Stimulated activated CD8-positive, alpha-beta memory T cell treated with anti-CD3 and anti-CD28 coated beads, Interleukin-7, amount 100 ng/mL, for 4 hours (primary cell): ENCODE measurements at regions not wholly inside any gene's neighbourhood (a gene's known extent, or its start where the extent isn't known, plus 50 kb on each side); places are given as distances from the start of the nearest gene placed in this dataset.
A peak's percentile ranks its signal among the peaks of the same experiment; 100 is the strongest.

ENCODE experiments used
- DNase-seq, 2 donors: peaks; one replicate each; pipeline ENCODE4 v3.0.0-alpha.2; 2020; ENCODE audit warnings: low read depth in 2 of 2

DNA sequence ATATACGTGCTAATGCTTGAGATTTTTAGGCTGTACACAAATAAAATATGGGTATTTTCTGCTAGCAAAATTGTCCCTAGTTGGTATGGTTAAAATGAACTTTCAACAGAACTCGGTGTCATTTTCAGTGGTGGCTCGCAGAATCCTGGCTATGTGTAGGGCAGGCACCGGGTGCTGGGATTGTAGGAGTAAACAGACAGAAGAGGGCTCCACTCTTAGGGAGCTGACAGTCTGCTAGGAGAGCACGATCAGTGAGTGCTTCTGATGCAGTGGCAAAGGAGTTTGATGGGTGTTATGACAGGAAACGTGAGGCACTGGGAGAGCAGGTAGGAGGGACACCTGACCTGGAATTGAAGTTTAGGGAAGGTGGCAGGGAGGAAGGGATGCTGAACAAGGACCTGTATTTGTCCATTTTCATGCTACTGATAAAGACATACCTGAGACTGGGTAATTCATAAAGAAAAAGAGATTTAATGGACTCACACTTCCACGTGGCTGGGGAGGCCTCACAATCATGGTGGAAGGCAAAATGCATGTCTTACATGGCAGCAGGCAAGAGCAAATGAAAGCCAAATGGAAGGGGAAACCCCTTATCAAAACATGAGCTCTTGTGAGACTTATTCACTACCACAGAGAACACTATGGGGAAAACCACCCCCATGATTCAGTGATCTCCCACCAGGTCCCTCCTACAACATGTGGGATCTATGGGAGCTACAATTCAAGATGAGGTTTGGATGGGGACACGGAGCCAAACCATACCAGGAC lies 105.4 kb upstream of the LCLAT1 start:
- no peak for DNase-seq

DNA sequence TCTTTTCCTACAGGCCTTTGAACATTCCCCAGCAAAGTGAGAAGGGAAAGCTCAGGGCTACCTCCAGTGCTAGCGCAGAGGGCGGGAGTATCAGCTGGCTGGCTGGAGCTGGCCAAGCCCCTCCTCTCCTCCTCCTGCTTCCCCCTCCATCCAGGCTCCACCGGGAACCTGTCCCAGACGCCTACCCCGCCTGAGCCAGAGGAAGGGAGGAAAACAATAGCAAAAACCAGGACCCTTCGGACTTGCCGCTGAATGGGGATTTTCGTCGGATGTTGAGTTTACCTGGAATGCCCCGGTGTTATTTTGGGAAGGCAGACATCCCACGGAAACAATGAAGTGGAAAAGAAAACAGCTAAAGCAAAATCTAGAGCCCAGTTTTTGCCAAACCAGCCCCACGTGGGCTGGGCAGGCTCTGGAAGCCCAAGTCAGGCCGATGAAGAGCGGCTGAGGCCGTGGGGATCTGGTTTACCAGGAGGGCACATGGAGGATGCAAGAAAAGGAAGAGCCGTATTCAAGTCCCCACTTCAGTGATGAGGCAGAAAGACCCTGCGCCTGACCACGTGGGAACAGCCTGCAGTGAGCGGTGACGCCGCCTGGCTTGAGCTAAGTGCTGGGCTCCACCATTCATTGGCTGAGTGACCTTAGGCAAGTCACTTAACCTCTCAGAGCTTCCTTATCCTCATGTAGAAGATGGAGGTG lies 100.4 kb upstream of the LCLAT1 start:
- DNase-seq, result no peak

DNA sequence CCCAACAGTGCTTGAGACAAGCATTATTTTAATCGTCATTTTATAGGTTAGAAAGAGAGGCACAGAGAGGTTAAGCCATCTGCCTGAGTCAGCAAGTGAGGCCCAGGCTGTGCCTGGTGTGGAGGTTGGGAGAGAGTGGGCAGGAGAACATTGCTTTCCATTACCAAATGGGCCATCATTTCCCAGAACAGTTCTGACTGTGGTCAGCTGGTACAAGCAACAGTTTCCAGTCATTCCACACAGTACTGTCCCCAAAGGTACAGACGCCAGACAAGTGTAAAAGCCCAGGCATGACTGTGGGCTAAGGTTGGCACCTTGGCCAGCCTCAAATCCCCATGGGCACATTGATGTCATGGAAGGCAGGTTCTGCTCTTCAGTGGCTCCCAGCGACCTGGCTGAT lies 98.2 kb upstream of the LCLAT1 start:
- DNase-seq, result no peak

DNA sequence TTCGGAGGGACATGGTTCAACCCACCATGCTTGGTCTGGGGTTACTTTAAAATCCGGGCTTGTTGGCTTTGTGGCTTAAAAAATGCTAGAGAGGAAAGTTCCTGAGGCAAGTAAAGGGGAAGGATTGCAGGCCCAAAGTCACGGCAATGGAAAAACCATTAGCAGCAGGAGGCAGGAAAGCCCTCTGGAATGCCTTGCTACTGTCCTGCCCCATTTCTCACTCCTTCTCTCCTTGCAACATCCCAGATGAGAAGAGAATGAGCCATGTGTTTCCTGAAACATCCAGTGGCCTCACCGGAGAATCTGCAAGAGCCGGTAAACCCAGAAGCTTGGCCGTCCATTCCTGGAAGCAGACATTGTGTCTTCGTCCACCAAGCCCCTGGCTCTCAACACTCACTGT lies 97.4 kb upstream of the LCLAT1 start:
- DNase-seq, result no peak

DNA sequence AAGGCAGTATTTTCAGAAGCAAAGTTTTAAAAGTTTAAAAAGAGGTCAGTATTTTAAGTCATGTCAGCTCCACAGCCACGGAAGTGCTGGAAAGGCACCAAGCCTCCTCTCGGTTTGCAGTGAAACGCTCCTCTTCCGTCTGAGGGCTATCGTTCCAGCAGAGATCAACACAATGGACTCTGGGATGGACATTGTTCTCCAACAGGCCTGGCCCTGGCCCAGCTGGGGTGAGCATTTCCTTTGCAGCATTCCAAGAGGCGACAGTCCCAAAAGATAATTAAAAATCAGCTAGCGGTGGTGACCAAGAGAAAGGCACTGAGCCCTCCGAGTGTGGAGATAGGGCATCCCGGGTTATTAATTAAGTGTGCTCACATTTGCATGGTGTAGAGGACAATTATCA lies 95.9 kb upstream of the LCLAT1 start:
- no peak for DNase-seq

DNA sequence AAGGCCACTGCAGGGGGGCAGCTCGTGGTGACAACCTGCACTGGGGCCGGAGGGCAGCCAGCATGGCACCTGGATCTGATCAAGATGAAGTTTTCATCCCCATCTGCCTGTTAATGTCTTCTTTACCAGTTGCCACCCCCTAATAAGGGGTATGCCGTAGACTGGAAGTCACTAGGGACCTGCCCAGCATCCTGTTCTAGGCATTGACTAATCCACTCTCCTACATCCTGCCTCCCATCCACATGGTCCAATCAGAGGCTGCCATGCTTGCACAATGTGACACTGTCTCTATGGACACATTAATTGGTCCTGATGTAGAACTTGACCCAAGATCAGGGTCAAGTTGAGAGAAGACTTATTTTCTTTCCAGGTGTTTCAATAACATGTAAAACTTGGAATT lies 95.1 kb upstream of the LCLAT1 start:
- no peak for DNase-seq

DNA sequence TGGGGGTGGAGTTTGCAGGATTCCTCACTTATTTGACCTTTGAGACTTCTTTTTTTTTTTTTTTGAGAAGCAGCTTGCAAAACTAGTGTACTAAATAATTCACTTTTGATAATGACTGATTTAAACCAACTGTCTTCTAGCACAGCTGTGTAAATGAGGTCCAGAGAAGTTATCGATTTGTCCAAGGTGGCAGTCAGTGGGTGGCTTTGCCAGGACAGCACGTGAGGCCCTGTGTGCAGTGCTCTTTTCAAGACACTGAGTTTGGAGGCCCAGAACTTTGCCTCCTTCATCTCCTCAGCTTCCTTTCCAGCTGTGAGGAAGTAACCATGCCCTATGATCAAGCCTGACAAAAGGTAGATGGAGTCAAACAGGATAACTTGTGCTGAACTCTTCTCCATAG lies 92.9 kb upstream of the LCLAT1 start:
- no peak for DNase-seq

DNA sequence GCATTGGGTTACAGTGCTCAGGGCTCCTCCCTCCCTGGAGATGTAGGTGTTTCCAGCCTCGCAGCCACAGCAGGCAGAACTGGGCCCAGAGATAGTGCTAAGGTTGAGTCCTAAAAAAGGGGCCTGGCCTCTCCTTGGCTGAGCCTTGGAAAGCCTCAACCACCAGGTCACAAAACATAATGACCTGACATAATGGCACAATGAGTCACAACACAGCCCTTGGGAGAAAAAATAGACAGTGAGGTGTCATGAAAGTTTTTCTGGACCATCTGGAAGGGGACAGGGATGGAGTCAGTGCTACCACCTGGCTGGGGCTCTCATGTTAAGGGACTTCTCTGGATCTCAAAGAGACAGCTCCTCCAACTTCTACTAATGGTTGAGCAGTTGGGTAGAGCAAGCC lies 92.4 kb upstream of the LCLAT1 start:
- DNase-seq, result no peak

DNA sequence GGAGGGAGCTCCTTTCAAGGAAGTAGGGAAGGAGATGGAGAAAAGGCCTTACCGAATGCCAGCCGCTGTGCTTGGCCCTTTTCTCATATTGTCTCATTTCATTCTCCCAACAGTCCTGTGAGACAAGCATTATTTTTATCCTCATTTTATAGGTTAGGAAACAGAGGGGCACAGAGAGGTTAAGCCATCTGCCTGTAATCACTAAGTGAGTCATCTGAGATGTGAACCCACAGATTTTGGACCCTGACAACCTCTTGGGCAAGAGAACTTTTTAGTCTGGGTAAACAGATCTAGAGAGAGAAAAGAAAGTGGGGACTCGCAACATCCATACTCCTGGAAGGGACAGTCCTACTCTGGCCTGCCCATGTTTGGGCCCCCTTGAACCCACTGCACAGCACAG lies 91.7 kb upstream of the LCLAT1 start:
- DNase-seq, result no peak

DNA sequence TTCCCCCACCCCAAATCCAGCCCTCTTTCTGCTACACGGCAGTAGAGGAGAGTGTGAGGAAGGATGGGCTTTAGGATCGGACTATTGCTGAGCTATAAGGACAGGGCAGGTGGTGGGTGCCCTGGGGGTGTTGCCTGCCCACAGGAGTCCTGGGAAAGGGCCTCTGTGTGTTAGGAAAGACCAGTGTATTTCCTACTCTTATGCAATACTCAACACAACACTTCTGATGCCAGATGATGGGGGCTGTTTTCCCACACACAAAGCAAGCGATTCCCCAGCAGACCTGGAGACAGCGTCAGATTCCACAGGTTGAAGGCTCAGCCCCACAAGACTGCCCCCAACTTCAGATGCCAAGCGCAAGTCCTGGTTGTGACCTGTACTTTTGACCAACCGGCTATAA lies 91.0 kb upstream of the LCLAT1 start:
- no peak for DNase-seq

DNA sequence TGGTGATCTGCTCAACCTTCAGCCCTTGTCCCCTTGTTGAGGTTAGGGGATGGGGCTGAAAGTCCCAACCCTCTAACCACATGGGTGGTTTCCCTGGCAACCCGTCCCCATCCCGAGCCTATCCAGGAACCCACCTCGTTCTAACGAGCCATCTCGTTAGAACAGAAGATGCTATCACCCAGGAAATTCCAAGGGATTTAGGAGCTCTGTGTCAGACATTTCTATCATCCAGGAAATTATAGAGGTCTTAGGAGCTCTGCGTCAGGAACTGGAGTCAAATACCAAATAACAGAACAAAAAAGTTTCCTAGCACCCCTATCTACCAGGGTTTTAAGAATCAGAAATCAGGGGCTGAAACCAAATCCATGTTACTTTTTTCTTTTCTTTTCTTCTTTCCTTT lies 90.3 kb upstream of the LCLAT1 start:
- no peak for DNase-seq

DNA sequence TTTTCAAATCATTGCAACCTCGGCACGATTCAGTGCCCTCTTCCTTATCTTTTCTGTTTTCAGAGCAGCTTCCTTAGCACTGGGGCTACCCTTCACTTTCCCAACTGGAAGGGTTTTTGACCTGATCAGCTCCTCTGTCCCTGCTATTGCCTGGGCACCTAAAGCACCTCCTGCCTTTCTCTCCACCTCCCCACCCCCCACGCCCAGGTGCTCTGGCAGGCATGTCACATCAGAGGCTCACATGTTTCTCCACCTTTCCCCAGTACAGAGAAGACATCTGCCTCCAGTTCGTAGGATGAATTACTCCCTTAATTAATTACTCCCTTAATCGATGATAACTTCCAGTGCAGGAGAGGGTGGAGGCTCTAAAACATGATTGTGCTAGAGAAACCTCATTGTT lies 88.7 kb upstream of the LCLAT1 start:
- no peak for DNase-seq

DNA sequence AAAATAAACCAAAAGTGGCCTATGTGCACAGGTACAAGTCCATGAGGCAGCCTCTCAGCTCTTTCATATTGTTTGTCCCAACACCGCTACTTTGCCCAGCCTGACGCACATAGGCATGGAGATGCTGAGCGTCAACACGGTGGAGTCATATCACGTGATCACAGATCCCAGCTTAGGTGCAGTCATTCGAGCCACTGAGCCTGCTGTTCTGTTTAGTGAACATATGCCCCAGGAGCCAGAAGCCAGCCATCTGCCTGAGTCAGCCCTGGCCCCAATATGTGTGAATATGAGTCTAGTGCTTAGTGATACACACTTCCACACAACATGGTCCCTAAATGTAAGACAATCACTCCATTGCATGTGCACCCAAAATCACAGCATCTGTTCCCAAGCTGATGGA lies 88.2 kb upstream of the LCLAT1 start:
- no peak for DNase-seq

DNA sequence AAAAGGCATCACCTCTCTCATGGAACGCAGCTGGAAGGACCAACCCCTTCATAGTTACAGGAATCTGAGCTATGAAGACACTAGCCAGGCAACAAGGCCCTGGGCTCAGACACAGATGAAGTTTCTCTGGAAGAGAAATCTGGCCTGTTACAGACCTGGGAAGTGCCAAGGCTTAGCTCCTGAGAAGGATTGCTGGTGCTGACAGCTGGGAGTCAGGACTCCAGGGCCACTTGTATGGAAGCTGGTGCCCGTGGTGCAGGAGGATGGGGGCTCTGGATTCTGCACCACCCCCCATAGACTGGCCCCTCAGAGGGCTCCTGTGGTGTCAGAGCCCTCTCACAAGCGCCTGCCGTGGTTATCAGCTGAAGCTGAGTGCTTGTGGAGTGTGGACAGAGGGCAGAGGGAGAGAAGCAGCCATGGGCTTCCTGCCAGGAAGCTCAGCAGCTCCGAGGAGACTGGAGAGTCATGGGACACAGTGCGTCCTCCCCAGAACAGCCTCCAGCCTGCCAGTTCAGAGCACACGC lies 87.3 kb upstream of the LCLAT1 start:
- DNase-seq, result no peak

DNA sequence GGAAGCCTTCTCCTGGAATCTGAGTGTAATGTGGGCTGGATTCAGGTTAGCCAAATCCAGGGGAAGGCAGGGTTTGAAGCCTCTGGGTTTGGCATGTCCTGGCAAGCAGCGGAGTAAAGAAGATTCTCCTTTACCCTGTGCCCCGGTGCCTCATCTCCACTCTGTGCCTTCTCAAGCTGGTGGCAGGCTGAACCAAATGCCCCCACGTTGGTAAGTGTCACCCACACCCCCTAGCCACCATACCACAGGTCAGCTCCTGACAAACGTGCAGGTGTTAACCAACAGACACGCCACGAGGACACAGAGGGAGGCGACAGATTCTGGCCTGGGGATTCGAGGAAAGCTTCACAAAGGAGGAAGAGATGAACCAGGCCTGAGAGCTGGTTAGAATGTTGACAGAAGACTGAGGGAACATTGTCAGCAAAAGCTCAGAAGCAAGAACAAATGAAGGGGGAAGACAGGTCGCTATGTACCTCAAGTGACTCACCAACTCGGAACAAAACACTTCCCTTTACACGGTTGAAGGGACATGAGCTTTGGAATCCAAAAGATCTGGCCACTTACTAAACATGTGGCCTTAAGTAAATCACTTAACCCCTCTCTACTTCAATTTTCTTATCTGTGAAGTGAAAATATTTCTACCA lies 85.2 kb upstream of the LCLAT1 start:
- no peak for DNase-seq

DNA sequence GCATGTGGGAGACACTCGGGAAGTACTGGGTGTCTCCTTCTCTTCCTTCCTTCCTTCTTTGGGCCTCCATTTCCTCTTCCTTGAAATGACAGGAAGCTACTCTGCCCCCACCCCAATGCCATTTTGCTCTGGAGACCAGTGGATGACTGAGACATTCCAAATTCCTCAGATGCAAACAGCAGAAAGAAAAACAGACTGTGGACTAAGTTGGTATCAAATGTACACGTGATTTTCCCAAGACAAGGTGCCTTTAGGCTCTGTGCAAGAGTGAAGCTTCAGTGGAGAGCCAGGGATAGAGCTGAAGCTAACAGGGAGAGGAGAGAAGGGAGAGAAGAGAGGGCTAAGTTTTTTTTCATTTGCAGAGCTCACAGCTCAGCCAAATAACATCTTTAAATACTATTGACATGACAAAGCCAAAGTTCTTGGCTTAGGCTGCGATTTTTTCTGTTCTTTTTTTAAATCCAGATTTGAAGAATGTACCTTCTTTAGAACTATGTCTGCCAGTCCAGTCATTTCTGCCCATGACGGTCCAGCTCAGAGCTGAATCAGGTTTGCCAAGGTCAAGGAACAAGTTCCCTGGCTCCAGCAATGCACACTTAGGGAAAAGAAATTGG lies 84.5 kb upstream of the LCLAT1 start:
- no peak for DNase-seq

DNA sequence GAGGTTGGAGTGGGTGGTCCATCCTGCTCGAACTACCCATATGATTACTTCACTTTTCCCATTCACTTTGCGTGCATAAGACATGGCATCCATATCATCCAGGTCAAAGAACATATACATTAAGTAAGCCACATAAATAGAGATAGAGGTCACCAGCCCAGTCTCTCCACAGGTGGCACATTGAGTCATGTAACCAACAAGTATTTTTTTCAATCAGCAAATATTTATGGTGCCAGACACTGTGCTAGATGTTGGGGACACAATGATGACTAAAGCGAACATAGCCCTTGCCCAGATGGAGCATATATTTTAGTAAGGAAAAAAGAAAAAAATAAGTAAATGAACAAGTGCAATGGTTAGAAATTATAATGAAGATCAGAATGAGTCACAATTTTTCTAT lies 83.6 kb upstream of the LCLAT1 start:
- no peak for DNase-seq

DNA sequence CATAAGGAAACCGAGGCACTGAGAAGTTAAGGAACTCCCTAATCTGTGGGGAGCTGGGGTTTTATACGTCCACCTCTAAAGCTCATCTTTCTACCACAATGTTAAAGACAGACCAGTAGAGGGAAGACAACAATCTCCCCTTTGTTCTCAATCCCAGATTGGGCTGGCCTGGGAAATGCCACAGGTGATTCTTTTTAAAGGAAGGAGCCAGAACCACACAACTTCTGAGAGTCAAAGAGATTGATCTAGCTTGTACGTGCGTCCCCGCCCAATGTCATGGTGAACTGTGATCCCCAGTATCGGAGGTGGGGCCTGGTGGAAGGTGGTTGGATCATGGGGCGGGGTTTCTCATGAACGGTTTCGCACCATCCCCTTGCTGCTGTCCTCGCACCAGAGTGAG lies 81.8 kb upstream of the LCLAT1 start:
- no peak for DNase-seq

DNA sequence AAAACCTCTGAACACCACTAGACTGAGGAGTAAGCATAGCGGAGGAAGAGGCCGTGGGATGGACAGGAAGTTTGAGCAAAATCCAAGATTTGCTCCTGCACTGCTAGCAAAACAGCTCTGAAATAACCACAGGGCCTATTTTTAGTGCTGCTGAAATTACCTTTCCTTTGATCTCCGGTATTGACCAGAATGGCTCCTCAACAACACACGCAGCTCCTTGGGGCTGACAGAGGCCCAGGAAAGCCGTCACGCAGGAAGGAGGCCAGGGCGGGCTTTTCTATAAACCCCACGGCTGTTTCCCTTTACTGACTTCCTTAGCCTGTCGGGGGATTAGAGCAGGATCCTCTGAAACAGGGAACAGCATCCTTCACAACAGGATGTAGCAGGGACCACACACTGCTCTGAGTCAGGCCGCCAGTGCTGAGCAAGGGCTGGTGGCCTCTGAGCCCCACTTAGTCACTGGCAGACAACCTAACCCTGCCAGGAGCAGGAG lies 80.8 kb upstream of the LCLAT1 start:
- DNase-seq, result peak in 1 of 2 donors; percentile 26

DNA sequence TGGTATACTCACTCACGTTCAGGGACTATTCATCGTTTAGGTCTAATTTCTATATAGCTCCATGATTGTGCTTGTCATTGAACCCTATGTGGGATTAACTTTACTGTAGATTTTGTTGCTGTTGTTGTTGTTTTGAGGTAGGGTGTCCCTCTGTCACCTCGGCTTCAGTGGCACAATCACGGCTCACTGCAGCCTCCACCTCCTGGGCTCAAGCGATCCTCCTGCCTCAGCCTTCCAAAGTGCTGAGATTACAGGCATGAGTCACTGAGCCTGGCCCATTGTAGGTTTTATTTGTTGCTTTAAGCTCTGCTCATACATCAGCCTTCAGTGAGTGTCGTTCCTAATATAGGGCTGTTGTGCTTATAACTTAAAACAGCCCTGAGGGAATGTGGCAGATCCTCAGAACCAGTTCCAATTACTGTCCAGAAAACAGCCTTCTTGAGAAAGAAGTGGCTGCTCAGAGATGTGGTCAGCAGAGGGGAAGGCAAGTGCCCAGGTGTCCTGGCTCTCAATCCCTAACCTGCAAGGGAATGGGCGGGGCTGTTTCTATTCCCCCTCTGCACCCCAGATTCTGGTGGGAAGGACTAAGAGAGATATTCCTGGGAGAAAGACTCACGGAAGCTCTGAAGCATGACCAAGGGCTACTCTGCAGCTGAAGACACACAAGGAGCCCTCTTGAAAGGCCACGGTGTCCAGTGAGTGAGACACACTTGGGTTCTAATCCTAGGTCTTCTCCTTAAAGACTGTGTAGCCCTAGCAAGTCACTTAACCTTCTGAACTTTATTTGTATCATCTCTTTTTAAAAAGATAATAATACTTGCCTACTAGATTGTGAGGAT lies 79.6 kb upstream of the LCLAT1 start:
- DNase-seq, result no peak

DNA sequence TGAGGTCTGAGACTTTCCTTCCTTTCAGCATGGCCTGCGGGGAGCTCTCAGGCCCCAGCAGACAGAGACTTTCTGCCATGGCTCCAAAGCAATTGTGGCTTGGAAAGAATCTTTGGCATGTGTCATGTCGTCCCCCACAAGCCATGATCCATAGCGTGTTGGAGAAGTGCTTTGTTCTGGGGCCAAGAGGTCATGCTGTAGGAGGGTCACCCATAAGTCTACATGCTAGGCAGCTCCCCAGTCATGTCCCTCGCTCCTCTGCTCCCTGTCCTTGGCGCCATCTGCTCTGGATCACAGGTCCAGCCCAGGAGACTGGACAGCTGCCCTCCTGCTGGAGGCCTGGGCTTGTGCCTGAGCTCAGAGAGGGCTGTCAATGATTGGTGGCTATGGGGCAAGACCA lies 78.8 kb upstream of the LCLAT1 start:
- no peak for DNase-seq
